HG02610 (cell line): ENCODE measurements at regions not wholly inside any gene's neighbourhood (a gene's known extent, or its start where the extent isn't known, plus 50 kb on each side); places are given as distances from the start of the nearest gene placed in this dataset.
"Not testable (repeated sequence)": the region's sequence is repeated elsewhere in the genome, so short reads cannot be mapped to it uniquely, and the experiment has no call there.

ENCODE experiments used
- ATAC-seq: cut with Tn5 transposase; IDR thresholded peaks from one replicate; pipeline ENCODE4 v1.9.1; 2021; ENCODE audit warnings: mild to moderate bottlenecking, moderate library complexity; ENCODE audit not compliant: unreplicated experiment

GRCh38 chr5:158606233-158606632 lies 493.5 kb downstream of the EBF1 start:
- no peak for ATAC-seq

- ATAC-seq: no peak
These were observed 496.7 kb downstream of the EBF1 start for GRCh38 chr5:158602981-158603380.

GRCh38 chr5:158601118-158601517 lies 498.6 kb downstream of the EBF1 start:
- ATAC-seq: no peak

GRCh38 chr5:158600679-158601078 lies 499.0 kb downstream of the EBF1 start:
- no peak for ATAC-seq

- no peak for ATAC-seq
These were observed 500.6 kb downstream of the EBF1 start for GRCh38 chr5:158599157-158599556.

GRCh38 chr5:158594595-158595242 lies 505.0 kb downstream of the EBF1 start:
- no peak for ATAC-seq

GRCh38 chr5:158593925-158594324 lies 505.8 kb downstream of the EBF1 start:
- no peak for ATAC-seq

GRCh38 chr5:158591301-158591863 lies 508.3 kb downstream of the EBF1 start:
- ATAC-seq: no peak

- ATAC-seq: no peak
These were observed 508.9 kb downstream of the EBF1 start for GRCh38 chr5:158590746-158591300.

- no peak for ATAC-seq
These were observed 509.8 kb downstream of the EBF1 start for GRCh38 chr5:158589939-158590338.

- no peak for ATAC-seq
These were observed 511.1 kb downstream of the EBF1 start for GRCh38 chr5:158588617-158589016.

GRCh38 chr5:158586054-158586453 lies 513.7 kb downstream of the EBF1 start:
- ATAC-seq: no peak

GRCh38 chr5:158582669-158583068 lies 517.0 kb downstream of the EBF1 start:
- not testable (repeated sequence) for ATAC-seq

- ATAC-seq: no peak
These were observed 525.9 kb downstream of the EBF1 start for GRCh38 chr5:158573829-158574228.

- no peak for ATAC-seq
These were observed 529.2 kb downstream of the EBF1 start for GRCh38 chr5:158570502-158570901.

- no peak for ATAC-seq
These were observed 530.2 kb downstream of the EBF1 start for GRCh38 chr5:158569534-158569933.

GRCh38 chr5:158565017-158565789 lies 534.5 kb downstream of the EBF1 start:
- ATAC-seq: no peak

- no peak for ATAC-seq
These were observed 535.8 kb downstream of the EBF1 start for GRCh38 chr5:158563760-158564390.

GRCh38 chr5:158561562-158562190 lies 538.0 kb downstream of the EBF1 start:
- no peak for ATAC-seq

GRCh38 chr5:158560170-158560569 lies 539.5 kb downstream of the EBF1 start:
- peak; percentile 98 for ATAC-seq

- peak; percentile 38 for ATAC-seq
These were observed 540.1 kb downstream of the EBF1 start for GRCh38 chr5:158559643-158560042.
